ENCODE measurements at regions not wholly inside any gene's neighbourhood (a gene's known extent, or its start where the extent isn't known, plus 50 kb on each side); places are given as distances from the start of the nearest gene placed in this dataset.
"Not testable (repeated sequence)": the region's sequence is repeated elsewhere in the genome, so short reads cannot be mapped to it uniquely, and the experiment has no call there.

DNA sequence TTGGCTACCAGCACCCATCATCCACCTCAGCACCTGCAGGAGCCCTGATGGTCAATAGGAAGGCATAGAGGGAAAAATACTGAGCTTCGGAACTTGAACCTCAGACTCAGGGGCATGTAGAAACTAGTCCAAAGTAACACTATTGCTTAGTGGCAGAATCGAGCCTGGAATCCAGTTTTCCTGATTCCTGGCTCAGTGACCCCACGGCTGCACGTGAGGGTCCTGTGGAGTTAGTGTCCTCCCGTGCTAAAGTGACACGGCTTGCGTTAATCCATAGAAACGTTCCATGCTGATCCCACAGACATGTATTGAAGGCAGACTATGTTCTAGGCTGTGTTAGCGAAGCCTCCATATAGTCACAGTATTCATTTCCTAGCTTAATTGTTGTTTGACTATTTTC lies 747.0 kb upstream of the TPTE start:
- H3K9ac ChIP-seq (ENCODE audit: insufficient read length, low read depth): no peak overlapping the region
- TF ChIP-seq ZNF274 (IDR thresholded peaks at IDR 0.05; ENCODE audit: low read depth, low read length) (no peak), YY1 (IDR thresholded peaks at IDR 0.05; ENCODE audit: insufficient read depth, insufficient read length) (no peak), SUZ12 (IDR thresholded peaks at IDR 0.05; ENCODE audit: extremely low read depth, insufficient read depth, insufficient read length) (no peak)
- DNase-seq (ENCODE audit: low read depth, low spot score): no peak
- H3K36me3 ChIP-seq (ENCODE audit: insufficient read depth, insufficient read length, low read length): no peaks in the 10 kb centered on the region
- H3K27me3 ChIP-seq (ENCODE audit: insufficient read depth, insufficient read length): no peaks in the 10 kb centered on the region
- no peaks in the 10 kb centered on the region for H3K9me3 ChIP-seq (ENCODE audit: insufficient read depth, low read length)
- H3K4me3 ChIP-seq (ENCODE audit: insufficient read length, low read depth): no peak overlapping the region
- H3K4me1 ChIP-seq (ENCODE audit: insufficient read depth, insufficient read length): no peaks in the 10 kb centered on the region

DNA sequence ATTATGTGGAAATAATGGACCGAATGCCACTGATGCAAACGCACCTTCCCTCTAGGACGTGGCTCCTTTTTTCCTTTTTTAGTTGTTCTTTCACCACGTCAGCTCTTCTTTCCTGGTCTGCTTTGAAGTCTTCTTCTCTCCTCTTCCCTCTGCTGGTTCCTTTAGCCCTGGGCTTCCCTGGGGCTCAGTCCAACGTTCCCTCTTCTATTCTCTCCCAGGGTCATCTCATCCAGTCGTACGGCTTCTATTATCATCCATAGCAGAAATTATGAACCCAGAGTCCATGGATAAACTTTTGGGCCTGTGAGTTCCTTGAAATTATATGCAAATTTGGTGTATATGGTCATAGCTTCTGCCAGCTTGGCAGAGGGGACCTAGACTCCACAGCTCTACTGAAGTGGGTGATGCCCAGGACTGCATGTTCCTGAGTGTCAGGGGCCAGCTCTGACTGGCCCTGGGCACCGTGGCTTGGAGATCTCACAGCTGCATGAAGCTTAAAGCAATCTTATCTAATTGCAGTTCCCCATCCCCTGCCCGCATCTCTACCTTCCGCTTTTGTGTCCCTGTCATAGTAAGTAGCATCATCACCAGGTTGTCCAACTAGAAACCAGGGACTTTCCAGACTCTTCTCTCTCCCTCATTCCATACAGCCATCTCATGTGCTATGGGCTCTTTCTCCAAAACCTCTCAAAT lies 746.3 kb upstream of the TPTE start:
- H3K9ac ChIP-seq (ENCODE audit: insufficient read length, low read depth); DNase-seq (ENCODE audit: low read depth, low spot score); H3K9me3 ChIP-seq (ENCODE audit: insufficient read depth, low read length); H3K4me3 ChIP-seq (ENCODE audit: insufficient read length, low read depth); H3K36me3 ChIP-seq (ENCODE audit: insufficient read depth, insufficient read length, low read length); H3K4me1 ChIP-seq (ENCODE audit: insufficient read depth, insufficient read length); H3K27me3 ChIP-seq (ENCODE audit: insufficient read depth, insufficient read length): not testable (repeated sequence)

DNA sequence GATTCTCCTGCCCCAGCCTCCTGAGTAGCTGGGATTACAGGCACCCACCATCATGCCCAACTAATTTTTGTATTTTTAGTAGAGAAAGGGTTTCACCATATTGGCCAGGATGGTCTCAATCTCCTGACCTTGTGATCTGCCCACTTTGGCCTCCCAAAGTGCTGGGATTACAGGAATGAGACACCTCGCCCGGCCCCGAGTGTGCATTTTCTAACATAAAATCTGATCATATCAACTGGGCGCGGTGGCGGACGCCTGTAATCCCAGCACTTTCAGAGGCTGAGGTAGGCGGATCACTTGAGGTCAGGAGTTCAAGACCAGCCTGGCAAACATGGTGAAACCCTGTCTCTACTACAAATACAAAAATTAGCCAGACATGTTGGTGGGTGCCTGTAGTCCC lies 745.5 kb upstream of the TPTE start:
- H3K27me3 ChIP-seq (ENCODE audit: insufficient read depth, insufficient read length); H3K4me1 ChIP-seq (ENCODE audit: insufficient read depth, insufficient read length); H3K36me3 ChIP-seq (ENCODE audit: insufficient read depth, insufficient read length, low read length); H3K9ac ChIP-seq (ENCODE audit: insufficient read length, low read depth); H3K9me3 ChIP-seq (ENCODE audit: insufficient read depth, low read length); DNase-seq (ENCODE audit: low read depth, low spot score); H3K4me3 ChIP-seq (ENCODE audit: insufficient read length, low read depth): not testable (repeated sequence)

DNA sequence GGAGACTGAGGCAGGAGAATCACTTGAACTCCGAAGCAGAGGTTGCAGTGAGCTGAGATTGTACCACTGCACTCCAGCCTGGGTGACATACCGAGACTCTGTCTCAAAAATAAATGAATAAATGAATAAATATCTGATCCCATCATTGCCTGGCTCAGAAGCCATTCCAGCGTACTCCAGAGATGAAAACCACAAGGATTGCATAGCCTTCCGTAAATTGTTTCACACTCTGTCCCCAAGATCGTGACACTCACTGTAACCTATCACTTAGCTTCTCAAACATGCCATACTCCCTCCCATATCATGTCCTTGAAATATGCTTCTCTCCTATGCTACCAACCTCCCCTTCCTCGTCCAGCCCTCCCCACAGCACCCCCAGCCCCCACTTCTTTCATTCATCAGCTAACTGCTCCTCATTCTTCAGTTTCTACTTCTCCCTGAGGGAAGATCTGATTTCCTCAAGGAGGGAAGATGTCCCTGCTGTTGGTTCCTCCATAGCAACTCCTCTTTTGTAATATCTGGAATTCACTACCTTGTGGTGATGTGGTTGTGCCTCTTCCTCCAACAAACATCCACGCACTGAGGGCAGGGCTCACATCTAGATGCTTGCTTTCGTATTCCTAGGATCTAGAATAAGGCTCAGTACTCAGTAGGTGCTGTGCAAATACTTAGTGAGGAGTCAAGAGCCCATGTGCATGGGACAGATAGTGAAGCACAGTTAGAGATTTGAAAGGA lies 744.9 kb upstream of the TPTE start:
- H3K9ac ChIP-seq (ENCODE audit: insufficient read length, low read depth); H3K36me3 ChIP-seq (ENCODE audit: insufficient read depth, insufficient read length, low read length); H3K4me3 ChIP-seq (ENCODE audit: insufficient read length, low read depth); DNase-seq (ENCODE audit: low read depth, low spot score); H3K4me1 ChIP-seq (ENCODE audit: insufficient read depth, insufficient read length); H3K9me3 ChIP-seq (ENCODE audit: insufficient read depth, low read length); H3K27me3 ChIP-seq (ENCODE audit: insufficient read depth, insufficient read length): not testable (repeated sequence)

DNA sequence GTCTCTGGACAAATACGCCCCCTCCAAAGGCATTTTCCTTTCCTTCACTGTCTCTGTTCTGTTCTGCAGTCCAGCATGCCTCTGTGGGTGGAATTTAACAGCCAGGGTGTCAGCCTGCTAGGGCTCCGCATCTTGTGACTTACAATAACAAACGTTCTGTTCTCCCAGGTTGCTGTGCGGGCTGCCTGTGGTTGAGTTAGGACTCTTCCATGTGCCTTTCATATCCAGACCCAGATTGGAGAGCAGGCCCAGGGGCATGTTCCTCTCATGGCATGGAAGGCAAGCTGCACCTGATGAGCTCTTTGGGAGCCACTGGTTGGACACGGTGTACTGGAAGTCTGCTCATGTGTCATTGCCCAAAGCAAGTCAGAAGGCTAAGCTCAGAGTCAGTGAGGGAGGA lies 742.8 kb upstream of the TPTE start:
- H3K4me3 ChIP-seq (ENCODE audit: insufficient read length, low read depth); H3K27me3 ChIP-seq (ENCODE audit: insufficient read depth, insufficient read length); DNase-seq (ENCODE audit: low read depth, low spot score); H3K9ac ChIP-seq (ENCODE audit: insufficient read length, low read depth); H3K4me1 ChIP-seq (ENCODE audit: insufficient read depth, insufficient read length); H3K9me3 ChIP-seq (ENCODE audit: insufficient read depth, low read length); H3K36me3 ChIP-seq (ENCODE audit: insufficient read depth, insufficient read length, low read length): not testable (repeated sequence)

DNA sequence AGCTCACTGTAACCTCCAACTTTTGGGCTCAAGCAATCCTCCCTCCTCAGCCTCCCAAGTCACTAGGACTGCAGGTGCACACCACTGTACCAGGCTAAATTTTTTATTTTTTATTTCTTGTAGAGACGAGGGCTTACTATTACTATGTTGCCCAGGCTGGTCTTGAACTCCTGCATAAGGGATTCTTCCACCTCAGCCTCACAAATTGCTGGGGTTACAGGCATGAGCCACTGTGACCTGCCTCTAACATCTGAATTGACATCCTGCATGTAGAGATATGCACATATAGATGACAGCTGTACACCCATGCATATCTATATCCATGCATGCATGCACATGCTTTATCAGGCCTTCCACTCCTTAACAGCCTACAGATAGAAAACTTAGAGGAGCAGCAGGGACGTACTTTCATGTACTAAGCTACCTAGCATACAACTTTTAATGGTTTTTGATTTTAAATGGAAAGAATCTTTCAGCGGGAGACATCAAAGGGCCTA lies 740.9 kb upstream of the TPTE start:
- TF ChIP-seq SUZ12 (IDR thresholded peaks at IDR 0.05; ENCODE audit: extremely low read depth, insufficient read depth, insufficient read length) (no peak), ZNF274 (IDR thresholded peaks at IDR 0.05; ENCODE audit: low read depth, low read length) (no peak), YY1 (IDR thresholded peaks at IDR 0.05; ENCODE audit: insufficient read depth, insufficient read length) (no peak)
- no peak overlapping the region for H3K9ac ChIP-seq (ENCODE audit: insufficient read length, low read depth)
- no peaks in the 10 kb centered on the region for H3K27me3 ChIP-seq (ENCODE audit: insufficient read depth, insufficient read length)
- no peaks in the 10 kb centered on the region for H3K4me1 ChIP-seq (ENCODE audit: insufficient read depth, insufficient read length)
- DNase-seq (ENCODE audit: low read depth, low spot score): no peak
- no peak overlapping the region for H3K4me3 ChIP-seq (ENCODE audit: insufficient read length, low read depth)
- no peaks in the 10 kb centered on the region for H3K36me3 ChIP-seq (ENCODE audit: insufficient read depth, insufficient read length, low read length)
- H3K9me3 ChIP-seq (ENCODE audit: insufficient read depth, low read length): no peaks in the 10 kb centered on the region

DNA sequence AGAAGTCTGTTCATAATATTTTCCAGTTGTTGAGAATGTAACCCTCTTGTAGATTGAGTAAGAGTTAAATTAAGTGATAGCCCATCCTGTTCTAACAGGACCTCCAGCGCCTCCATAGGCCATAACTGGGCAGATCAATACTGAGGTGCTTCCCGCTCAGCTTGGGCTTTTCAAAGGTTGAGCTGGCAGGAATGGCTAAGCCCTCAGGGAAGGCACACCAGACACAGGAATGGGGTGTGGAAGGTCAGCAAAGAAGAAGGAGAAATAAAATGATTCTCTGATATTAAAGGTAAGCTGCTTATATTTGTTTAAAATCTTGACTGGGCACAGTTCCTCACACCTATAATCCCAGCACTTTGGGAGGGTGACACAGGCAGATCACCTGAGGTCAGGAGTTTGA lies 737.8 kb upstream of the TPTE start:
- H3K36me3 ChIP-seq (ENCODE audit: insufficient read depth, insufficient read length, low read length); H3K27me3 ChIP-seq (ENCODE audit: insufficient read depth, insufficient read length); H3K9ac ChIP-seq (ENCODE audit: insufficient read length, low read depth); DNase-seq (ENCODE audit: low read depth, low spot score); H3K4me3 ChIP-seq (ENCODE audit: insufficient read length, low read depth); H3K4me1 ChIP-seq (ENCODE audit: insufficient read depth, insufficient read length); H3K9me3 ChIP-seq (ENCODE audit: insufficient read depth, low read length): not testable (repeated sequence)

DNA sequence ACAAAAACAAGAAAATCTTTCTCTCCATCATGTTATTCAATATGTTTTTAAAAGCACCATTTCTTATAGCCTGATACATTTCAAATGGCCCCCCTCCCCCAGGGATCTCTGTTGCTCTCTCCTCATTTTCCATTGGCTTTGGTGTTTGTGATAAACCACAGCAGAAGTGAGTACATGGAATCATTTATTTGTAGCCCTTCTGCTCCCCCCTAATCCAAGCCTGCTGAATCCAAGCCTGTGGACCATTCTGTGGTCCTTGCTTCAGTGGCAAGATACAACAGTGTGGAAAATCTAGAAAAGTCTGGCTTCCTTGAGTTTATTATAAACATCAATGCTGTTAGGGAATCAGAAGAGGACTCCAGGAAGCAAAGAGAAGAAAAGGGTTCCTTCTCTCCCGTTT lies 737.2 kb upstream of the TPTE start:
- not testable (repeated sequence) for H3K9ac ChIP-seq (ENCODE audit: insufficient read length, low read depth); H3K4me3 ChIP-seq (ENCODE audit: insufficient read length, low read depth); H3K36me3 ChIP-seq (ENCODE audit: insufficient read depth, insufficient read length, low read length); H3K4me1 ChIP-seq (ENCODE audit: insufficient read depth, insufficient read length); H3K9me3 ChIP-seq (ENCODE audit: insufficient read depth, low read length); H3K27me3 ChIP-seq (ENCODE audit: insufficient read depth, insufficient read length); DNase-seq (ENCODE audit: low read depth, low spot score)

DNA sequence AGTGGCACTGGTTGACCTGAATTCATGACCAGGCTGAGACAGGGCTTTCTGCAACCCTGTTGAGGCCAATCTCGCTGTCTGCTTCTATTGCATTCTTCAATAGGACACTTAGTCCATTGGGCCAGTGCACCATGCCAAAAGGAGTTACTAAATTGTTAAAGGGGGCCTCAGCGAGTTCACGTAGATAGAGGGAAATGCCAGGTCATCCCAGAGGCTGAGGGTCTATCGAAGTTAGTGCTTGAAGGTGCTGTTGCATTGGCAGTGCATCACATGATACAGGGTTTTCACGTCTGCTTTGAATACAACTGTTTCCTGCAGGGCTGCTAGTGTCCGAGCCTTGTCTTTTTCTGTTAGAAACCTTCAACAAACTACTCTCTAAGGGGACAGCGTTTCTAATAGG lies 735.3 kb upstream of the TPTE start:
- not testable (repeated sequence) for H3K4me1 ChIP-seq (ENCODE audit: insufficient read depth, insufficient read length); H3K9ac ChIP-seq (ENCODE audit: insufficient read length, low read depth); H3K9me3 ChIP-seq (ENCODE audit: insufficient read depth, low read length); H3K4me3 ChIP-seq (ENCODE audit: insufficient read length, low read depth); H3K36me3 ChIP-seq (ENCODE audit: insufficient read depth, insufficient read length, low read length); H3K27me3 ChIP-seq (ENCODE audit: insufficient read depth, insufficient read length); DNase-seq (ENCODE audit: low read depth, low spot score)

DNA sequence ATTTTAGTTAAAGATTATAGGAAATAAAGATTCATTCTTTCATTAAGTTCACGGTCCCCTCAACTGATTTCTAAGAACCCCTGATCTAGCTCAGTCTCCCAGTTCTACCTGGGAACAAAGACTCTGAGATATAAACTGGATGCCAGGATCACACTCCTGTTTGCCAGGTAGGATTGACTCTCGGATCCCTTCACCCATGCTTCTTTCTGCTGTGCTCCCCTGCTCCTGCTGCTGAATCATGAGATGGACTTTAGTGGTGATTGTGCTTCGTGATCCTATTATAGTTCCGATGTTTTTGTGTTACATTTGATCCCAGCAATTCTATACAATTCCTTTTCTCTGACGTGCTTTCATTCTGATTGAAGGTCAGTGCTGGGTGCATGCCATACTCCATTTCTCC lies 733.1 kb upstream of the TPTE start:
- not testable (repeated sequence) for DNase-seq (ENCODE audit: low read depth, low spot score); H3K36me3 ChIP-seq (ENCODE audit: insufficient read depth, insufficient read length, low read length); H3K4me1 ChIP-seq (ENCODE audit: insufficient read depth, insufficient read length); H3K4me3 ChIP-seq (ENCODE audit: insufficient read length, low read depth); H3K9me3 ChIP-seq (ENCODE audit: insufficient read depth, low read length); H3K9ac ChIP-seq (ENCODE audit: insufficient read length, low read depth); H3K27me3 ChIP-seq (ENCODE audit: insufficient read depth, insufficient read length)

DNA sequence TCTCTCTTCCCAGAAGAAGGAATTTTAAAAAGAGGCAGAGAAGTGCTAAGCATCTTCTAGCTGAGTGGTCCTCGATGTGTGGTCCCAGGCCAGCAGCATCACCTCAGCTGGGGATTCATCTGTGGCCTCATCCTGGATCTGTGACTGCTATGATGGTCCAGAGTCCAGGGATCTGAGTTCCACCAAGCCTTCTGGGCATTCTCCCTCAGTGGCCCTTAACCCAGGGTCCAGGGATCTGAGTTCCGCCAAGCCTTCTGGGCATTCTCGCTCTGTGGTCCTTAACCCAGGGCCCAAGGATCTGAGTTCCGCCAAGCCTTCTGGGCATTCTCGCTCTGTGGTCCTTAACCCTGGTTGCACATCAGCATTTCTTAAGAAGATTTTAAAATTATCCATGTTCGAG lies 731.0 kb upstream of the TPTE start:
- not testable (repeated sequence) for H3K36me3 ChIP-seq (ENCODE audit: insufficient read depth, insufficient read length, low read length); H3K4me1 ChIP-seq (ENCODE audit: insufficient read depth, insufficient read length); H3K9ac ChIP-seq (ENCODE audit: insufficient read length, low read depth); H3K27me3 ChIP-seq (ENCODE audit: insufficient read depth, insufficient read length); H3K9me3 ChIP-seq (ENCODE audit: insufficient read depth, low read length); DNase-seq (ENCODE audit: low read depth, low spot score); H3K4me3 ChIP-seq (ENCODE audit: insufficient read length, low read depth)
